HEK293T (cell line): ENCODE measurements at regions not wholly inside any gene's neighbourhood (a gene's known extent, or its start where the extent isn't known, plus 50 kb on each side); places are given as distances from the start of the nearest gene placed in this dataset.

Experiments
- BHLHE40 ChIP-seq: fragments of 450-650 bp; IDR thresholded peaks from 2 replicates; pipeline ENCODE4 v1.6.1; 2016; ENCODE audit warnings: mild to moderate bottlenecking, moderate library complexity, borderline replicate concordance
- CTBP1 ChIP-seq: fragments of 450-650 bp; IDR thresholded peaks from 2 replicates; pipeline ENCODE4 v1.6.1; 2016; ENCODE audit warnings: borderline replicate concordance
- ELF4 ChIP-seq: fragments of 450-650 bp; IDR thresholded peaks from 2 replicates; pipeline ENCODE4 v1.6.1; 2017; ENCODE audit warnings: antibody characterized with exemption
- FOXA1 ChIP-seq: fragments of 450-650 bp; IDR thresholded peaks from 2 replicates; pipeline ENCODE4 v1.6.1; 2016; ENCODE audit warnings: mild to moderate bottlenecking
- HDGF ChIP-seq: fragments of 450-650 bp; IDR thresholded peaks from 2 replicates; pipeline ENCODE4 v1.6.1; 2017; ENCODE audit warnings: antibody characterized with exemption, borderline replicate concordance
- L3MBTL2 ChIP-seq: fragments of 450-650 bp; conservative IDR thresholded peaks from 2 replicates; pipeline ENCODE4 v1.6.1; 2016; ENCODE audit warnings: mild to moderate bottlenecking
- LEF1 ChIP-seq: fragments of 450-650 bp; IDR thresholded peaks from 2 replicates; pipeline ENCODE4 v1.6.1; 2017; ENCODE audit warnings: mild to moderate bottlenecking, borderline replicate concordance
- NFRKB ChIP-seq: fragments of 450-650 bp; IDR thresholded peaks from 2 replicates; pipeline ENCODE4 v1.6.1; 2016; ENCODE audit warnings: mild to moderate bottlenecking, moderate library complexity
- PKNOX1 ChIP-seq: fragments of 450-650 bp; IDR thresholded peaks from 2 replicates; pipeline ENCODE4 v1.6.1; 2016
- SP1 ChIP-seq: fragments of 450-650 bp; IDR thresholded peaks from 2 replicates; pipeline ENCODE4 v1.6.1; 2017
- SUZ12 ChIP-seq: fragments of 450-650 bp; IDR thresholded peaks from 2 replicates; pipeline ENCODE4 v1.6.1; 2016; ENCODE audit warnings: mild to moderate bottlenecking
- TARDBP ChIP-seq: fragments of 450-650 bp; IDR thresholded peaks from 2 replicates; pipeline ENCODE4 v1.6.1; 2016

- TF ChIP-seq FOXA1, result no peak
- no peak for TF ChIP-seq LEF1
- no peak for TF ChIP-seq NFRKB
- no peak for TF ChIP-seq ELF4
- no peak for TF ChIP-seq CTBP1
- no peak for TF ChIP-seq PKNOX1
- TF ChIP-seq BHLHE40, result no peak
- TF ChIP-seq TARDBP, result no peak
- TF ChIP-seq SP1, result no peak
- TF ChIP-seq L3MBTL2, result no peak
- no peak for TF ChIP-seq HDGF
- TF ChIP-seq SUZ12, result no peak
These were observed 320.9 kb downstream of the SAMD5 start for GRCh38 chr6:147829418-147829817.
